SJCRH30 (cell line): ENCODE measurements at regions not wholly inside any gene's neighbourhood (a gene's known extent, or its start where the extent isn't known, plus 50 kb on each side); places are given as distances from the start of the nearest gene placed in this dataset.

ENCODE experiments used
- DNase-seq, 2 experiments: peaks; one replicate each; pipeline ENCODE4 v3.0.0-alpha.2; 2015 to 2020
- H3K27ac ChIP-seq: fragments of 250-450 bp; sonication (Bioruptor Pico); 2 replicates; pipeline ENCODE4 v1.5.1; 2020; ENCODE audit warnings: mild to moderate bottlenecking, moderate library complexity
- H3K27me3 ChIP-seq: fragments of 250-450 bp; sonication (Bioruptor Pico); 2 replicates; pipeline ENCODE4 v1.5.1; 2020; ENCODE audit warnings: mild to moderate bottlenecking, moderate library complexity
- H3K36me3 ChIP-seq: fragments of 250-450 bp; sonication (Bioruptor Pico); 2 replicates; pipeline ENCODE4 v1.5.1; 2020; ENCODE audit warnings: mild to moderate bottlenecking, moderate library complexity
- H3K4me1 ChIP-seq: fragments of 250-450 bp; sonication (Bioruptor Pico); 2 replicates; pipeline ENCODE4 v1.5.1; 2020; ENCODE audit warnings: mild to moderate bottlenecking, moderate library complexity
- H3K4me3 ChIP-seq: fragments of 250-450 bp; sonication (Bioruptor Pico); 2 replicates; pipeline ENCODE4 v1.5.1; 2020; ENCODE audit warnings: mild to moderate bottlenecking, moderate library complexity
- H3K9me3 ChIP-seq: fragments of 250-450 bp; sonication (Bioruptor Pico); replicated peaks from 2 replicates; pipeline ENCODE4 v1.5.1; 2020; ENCODE audit warnings: mild to moderate bottlenecking, moderate library complexity

- H3K9me3 ChIP-seq: no peaks in the 10 kb centered on the region
- H3K4me3 ChIP-seq: no peak overlapping the region
- H3K27ac ChIP-seq: no peak overlapping the region
- H3K4me1 ChIP-seq: no peaks in the 10 kb centered on the region
- H3K27me3 ChIP-seq: no peaks in the 10 kb centered on the region
- no peak for DNase-seq
- no peaks in the 10 kb centered on the region for H3K36me3 ChIP-seq
These were observed 225.4 kb upstream of the TMEM72 start for GRCh38 chr10:44685747-44686146.

- no peak overlapping the region for H3K27ac ChIP-seq
- no peaks in the 10 kb centered on the region for H3K36me3 ChIP-seq
- no peaks in the 10 kb centered on the region for H3K4me1 ChIP-seq
- H3K9me3 ChIP-seq: no peaks in the 10 kb centered on the region
- DNase-seq: no peak
- H3K27me3 ChIP-seq: no peaks in the 10 kb centered on the region
- no peak overlapping the region for H3K4me3 ChIP-seq
These were observed 221.8 kb upstream of the TMEM72 start for GRCh38 chr10:44689368-44689767.

GRCh38 chr10:44696496-44696895 is 214.6 kb upstream of the TMEM72 start:
- Histone ChIP-seq H3K4me3 (no peak overlapping the region), H3K9me3 (no peaks in the 10 kb centered on the region), H3K27ac (no peak overlapping the region), H3K27me3 (no peaks in the 10 kb centered on the region), H3K4me1 (no peaks in the 10 kb centered on the region), H3K36me3 (no peaks in the 10 kb centered on the region)
- no peak for DNase-seq

DNA sequence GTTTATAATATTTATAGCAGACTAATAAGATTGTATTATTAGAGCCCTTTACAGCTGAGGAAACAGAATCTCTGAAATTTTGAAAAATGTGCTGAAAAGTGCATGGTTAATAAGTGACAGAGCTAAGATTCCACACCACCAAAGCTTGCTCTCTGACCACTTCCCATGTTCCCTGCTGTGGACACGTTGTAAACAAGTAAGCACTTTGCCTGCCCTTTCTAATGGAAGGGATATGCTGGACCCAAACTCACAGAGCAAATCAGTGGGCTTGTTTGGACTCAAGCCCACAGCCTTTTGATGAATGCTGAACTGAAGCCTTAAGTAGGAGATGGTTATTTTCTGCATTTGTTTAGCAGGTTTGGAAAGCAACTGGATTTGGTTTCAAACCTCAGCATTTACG is 214.0 kb upstream of the TMEM72 start:
- Histone ChIP-seq H3K4me3 (no peak overlapping the region), H3K27ac (no peak overlapping the region), H3K4me1 (no peaks in the 10 kb centered on the region), H3K27me3 (no peaks in the 10 kb centered on the region), H3K36me3 (no peaks in the 10 kb centered on the region), H3K9me3 (no peaks in the 10 kb centered on the region)
- DNase-seq: no peak

GRCh38 chr10:44702531-44702930 is 208.6 kb upstream of the TMEM72 start:
- H3K4me1 ChIP-seq: no peaks in the 10 kb centered on the region
- no peak overlapping the region for H3K27ac ChIP-seq
- no peaks in the 10 kb centered on the region for H3K9me3 ChIP-seq
- H3K4me3 ChIP-seq: no peak overlapping the region
- DNase-seq: no peak
- H3K27me3 ChIP-seq: no peaks in the 10 kb centered on the region
- no peaks in the 10 kb centered on the region for H3K36me3 ChIP-seq

DNA sequence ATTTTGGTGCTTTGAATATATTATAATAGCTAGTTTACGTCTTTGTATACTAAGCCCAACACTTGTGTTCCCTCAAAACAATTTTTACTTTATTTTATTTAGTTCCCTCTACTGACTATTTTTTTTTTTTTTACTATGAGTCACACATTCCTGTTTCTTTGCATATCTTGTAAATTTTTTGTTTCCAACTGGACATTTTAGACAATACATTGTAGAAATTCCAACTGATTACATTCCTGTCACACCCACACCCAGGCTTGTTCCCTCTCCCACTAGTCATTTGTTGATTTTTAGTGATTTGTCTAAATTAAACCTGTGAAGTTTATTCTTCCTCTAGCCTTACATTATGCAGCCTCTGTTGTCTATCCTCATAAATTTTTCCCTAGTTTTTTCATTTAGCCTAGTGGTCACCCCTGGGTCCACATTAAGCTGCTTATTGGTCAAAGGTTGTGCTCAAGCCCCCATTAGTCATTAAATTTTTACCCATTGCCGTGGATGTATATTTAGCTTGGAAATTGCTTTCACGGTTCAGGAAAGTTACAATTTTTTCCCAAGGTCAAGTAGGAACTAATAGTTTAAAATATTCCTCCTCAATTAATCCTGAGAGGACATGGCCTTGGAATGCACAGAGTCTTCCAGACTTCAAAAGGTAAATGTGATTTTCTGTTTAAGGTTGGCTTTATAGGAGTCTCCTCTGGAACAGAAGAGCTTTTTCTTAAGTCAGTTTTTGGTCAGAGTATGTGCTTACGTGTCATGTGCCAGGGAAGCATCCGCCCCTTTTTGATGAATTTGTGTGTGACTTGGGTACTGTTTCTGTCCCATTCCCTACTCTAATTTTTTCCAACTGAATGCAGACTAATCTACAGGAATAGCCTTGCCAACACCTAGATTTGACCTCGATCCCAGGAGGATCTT is 207.6 kb upstream of the TMEM72 start:
- no peaks in the 10 kb centered on the region for H3K27me3 ChIP-seq
- DNase-seq: no peak
- H3K36me3 ChIP-seq: no peaks in the 10 kb centered on the region
- H3K9me3 ChIP-seq: no peaks in the 10 kb centered on the region
- no peak overlapping the region for H3K27ac ChIP-seq
- no peak overlapping the region for H3K4me3 ChIP-seq
- no peaks in the 10 kb centered on the region for H3K4me1 ChIP-seq

- no peak for DNase-seq
- H3K27ac ChIP-seq: no peak overlapping the region
- H3K4me1 ChIP-seq: no peaks in the 10 kb centered on the region
- no peak overlapping the region for H3K4me3 ChIP-seq
- no peaks in the 10 kb centered on the region for H3K9me3 ChIP-seq
- H3K36me3 ChIP-seq: no peaks in the 10 kb centered on the region
- H3K27me3 ChIP-seq: no peaks in the 10 kb centered on the region
These were observed 206.5 kb upstream of the TMEM72 start for GRCh38 chr10:44704616-44705015.

- Histone ChIP-seq H3K4me3 (no peak overlapping the region), H3K9me3 (no peaks in the 10 kb centered on the region), H3K27me3 (no peaks in the 10 kb centered on the region), H3K36me3 (no peaks in the 10 kb centered on the region), H3K4me1 (no peaks in the 10 kb centered on the region), H3K27ac (no peak overlapping the region)
- no peak for DNase-seq
These were observed 204.4 kb upstream of the TMEM72 start for GRCh38 chr10:44706745-44707144.

DNA sequence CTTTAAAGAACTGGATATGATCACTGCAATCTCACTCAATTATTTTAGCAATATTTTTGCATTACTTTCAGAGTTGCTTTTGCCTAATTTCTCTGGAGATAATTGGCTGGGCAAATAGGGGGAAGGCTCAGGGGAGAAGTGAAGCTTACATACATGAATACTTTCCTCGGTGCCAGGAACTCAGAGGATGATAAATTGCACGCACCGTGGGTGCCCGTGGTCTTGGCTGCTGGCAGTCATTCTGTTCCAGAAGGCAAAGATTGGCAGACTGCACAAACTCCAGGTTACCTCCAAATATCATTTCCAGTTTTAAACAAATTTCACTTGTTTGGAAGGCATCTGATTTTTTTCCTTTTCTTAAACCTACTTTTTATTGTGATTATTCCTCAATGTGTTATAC is 197.8 kb upstream of the TMEM72 start:
- H3K4me3 ChIP-seq: no peak overlapping the region
- H3K27ac ChIP-seq: no peak overlapping the region

GRCh38 chr10:44714451-44714850 is 196.7 kb upstream of the TMEM72 start:
- Histone ChIP-seq H3K27ac (no peak overlapping the region), H3K4me1 (no peaks in the 10 kb centered on the region), H3K4me3 (no peak overlapping the region), H3K36me3 (no peaks in the 10 kb centered on the region), H3K27me3 (no peaks in the 10 kb centered on the region), H3K9me3 (no peaks in the 10 kb centered on the region)
- DNase-seq: no peak

More for the DNA sequence above, 197.8 kb upstream of the TMEM72 start:
- H3K9me3 ChIP-seq: no peaks in the 10 kb centered on the region
- no peaks in the 10 kb centered on the region for H3K4me1 ChIP-seq
- H3K36me3 ChIP-seq: no peaks in the 10 kb centered on the region
- no peaks in the 10 kb centered on the region for H3K27me3 ChIP-seq
- no peak for DNase-seq

DNA sequence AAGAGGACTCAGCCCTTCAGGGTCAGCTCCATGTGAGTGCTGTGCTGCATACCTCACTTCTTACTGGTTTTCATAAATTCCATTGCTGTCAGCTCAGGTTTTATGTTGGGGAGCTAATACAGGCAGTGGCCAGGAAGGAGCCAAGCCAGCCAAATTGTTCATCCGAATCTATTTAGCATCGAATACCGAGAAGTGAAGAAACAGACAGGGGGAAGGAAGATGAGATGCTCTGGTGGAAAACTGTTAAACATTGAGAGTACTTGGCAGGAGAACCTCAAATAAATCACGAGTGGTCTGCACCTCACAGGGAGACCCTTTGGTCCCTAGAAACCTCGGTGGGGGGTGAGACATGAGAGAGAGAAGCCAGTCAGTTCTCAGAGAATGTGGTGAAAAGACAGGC is 196.0 kb upstream of the TMEM72 start:
- no peaks in the 10 kb centered on the region for H3K27me3 ChIP-seq
- H3K27ac ChIP-seq: no peak overlapping the region
- H3K4me1 ChIP-seq: no peaks in the 10 kb centered on the region

GRCh38 chr10:44716470-44717015 is 194.6 kb upstream of the TMEM72 start:
- Histone ChIP-seq H3K36me3 (no peaks in the 10 kb centered on the region), H3K4me3 (no peak overlapping the region), H3K4me1 (no peaks in the 10 kb centered on the region), H3K9me3 (no peaks in the 10 kb centered on the region), H3K27me3 (no peaks in the 10 kb centered on the region), H3K27ac (no peak overlapping the region)
- no peak for DNase-seq

More for the DNA sequence above, 196.0 kb upstream of the TMEM72 start:
- H3K4me3 ChIP-seq: no peak overlapping the region
- DNase-seq: no peak
- H3K36me3 ChIP-seq: no peaks in the 10 kb centered on the region
- no peaks in the 10 kb centered on the region for H3K9me3 ChIP-seq

DNA sequence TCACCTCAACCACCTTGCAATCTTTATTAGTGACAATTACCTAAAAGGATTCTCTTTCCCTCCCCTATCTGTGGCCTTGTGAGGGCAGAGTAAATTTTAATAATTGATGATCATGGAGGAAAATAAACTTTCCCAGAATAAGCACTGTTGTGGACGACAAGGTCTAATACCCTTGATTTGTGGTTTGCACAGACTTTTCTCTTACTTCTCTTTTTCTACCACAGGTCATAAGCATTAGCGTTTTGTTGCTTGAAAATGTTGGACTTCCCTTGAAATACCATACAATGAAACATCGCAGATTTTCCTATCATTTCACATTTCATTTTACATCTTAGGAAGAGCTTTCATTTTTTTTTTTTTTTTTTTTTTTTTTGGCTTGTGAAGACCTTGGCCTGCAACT is 188.1 kb upstream of the TMEM72 start:
- no peaks in the 10 kb centered on the region for H3K27me3 ChIP-seq
- no peak overlapping the region for H3K4me3 ChIP-seq
- H3K27ac ChIP-seq: no peak overlapping the region
- no peaks in the 10 kb centered on the region for H3K9me3 ChIP-seq
- no peaks in the 10 kb centered on the region for H3K36me3 ChIP-seq
- no peak for DNase-seq
- H3K4me1 ChIP-seq: no peaks in the 10 kb centered on the region

DNA sequence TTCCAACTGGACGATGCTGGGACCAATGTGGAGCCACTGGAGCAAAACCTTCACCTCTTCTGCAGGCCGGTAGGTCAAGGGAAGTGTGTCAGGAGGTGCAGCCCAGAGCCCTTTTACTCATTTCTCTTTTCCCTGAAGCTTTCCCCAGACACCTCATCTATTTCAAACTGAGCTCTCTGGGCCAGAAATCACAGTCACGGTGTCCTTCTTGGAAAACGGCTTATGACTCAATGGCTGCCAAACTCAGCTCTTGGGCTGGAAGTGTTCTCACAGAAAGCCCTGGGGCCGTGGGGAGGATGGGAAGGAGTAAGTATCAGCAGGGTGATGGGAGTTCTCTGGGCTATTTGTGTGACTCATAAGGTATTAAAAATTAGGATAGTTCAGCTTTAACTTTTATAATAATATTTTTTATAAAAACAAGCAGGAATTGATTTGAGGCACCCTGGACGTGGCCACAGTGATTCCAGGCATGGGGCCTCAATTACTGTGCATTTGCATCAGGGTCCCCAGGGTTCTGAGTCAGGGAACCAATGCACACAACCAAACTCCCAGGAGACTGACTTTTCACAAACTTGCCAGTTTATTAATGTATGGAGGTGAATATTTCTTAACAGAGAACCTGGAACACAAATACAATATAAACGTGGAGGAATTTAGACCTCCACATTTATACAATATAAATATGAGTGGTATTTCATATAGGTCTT is 187.4 kb upstream of the TMEM72 start:
- no peak for DNase-seq
- H3K27ac ChIP-seq: no peak overlapping the region

DNA sequence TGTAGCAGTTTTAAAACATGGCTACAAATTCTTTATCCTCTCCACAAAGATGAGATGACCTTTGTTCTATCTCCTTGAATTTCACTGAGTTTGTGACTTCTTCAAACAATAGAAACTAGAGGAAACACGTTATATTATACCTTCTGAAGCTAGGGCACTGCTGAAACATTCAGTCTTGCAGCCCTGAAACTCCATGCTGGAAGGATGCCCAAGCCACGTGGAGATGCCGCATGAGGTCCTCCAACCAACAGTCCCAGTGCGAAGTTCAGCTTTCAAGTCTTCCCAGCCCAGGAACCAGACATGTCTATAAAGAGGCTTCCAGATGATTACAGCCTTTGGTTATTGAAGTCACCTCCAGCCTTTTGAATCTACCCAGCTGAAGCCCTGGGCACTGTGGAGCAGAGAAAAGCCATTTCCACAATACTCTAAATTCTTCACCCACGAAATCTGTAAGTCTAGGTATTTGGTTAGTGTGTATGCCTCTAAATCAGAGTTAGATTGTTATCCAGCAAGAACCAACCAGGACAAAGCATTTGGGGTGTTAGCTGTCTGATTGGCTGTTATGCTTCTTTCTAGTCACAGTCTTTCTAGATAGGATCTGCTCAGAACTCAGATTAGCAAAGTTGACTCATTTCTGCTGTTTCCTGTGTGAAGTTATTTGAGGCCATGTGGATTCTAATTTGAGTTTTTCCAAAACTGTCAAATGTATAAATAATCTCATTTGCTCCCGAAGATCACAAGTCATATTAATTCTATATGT is 186.5 kb upstream of the TMEM72 start:
- H3K4me1 ChIP-seq: no peaks in the 10 kb centered on the region

More for the DNA sequence above, 187.4 kb upstream of the TMEM72 start:
- Histone ChIP-seq H3K9me3 (no peaks in the 10 kb centered on the region), H3K27me3 (no peaks in the 10 kb centered on the region), H3K36me3 (no peaks in the 10 kb centered on the region), H3K4me3 (no peak overlapping the region), H3K4me1 (no peaks in the 10 kb centered on the region)

More for the DNA sequence above, 186.5 kb upstream of the TMEM72 start:
- H3K9me3 ChIP-seq: no peaks in the 10 kb centered on the region
- no peaks in the 10 kb centered on the region for H3K36me3 ChIP-seq
- H3K4me3 ChIP-seq: no peak overlapping the region
- H3K27me3 ChIP-seq: no peaks in the 10 kb centered on the region
- no peak for DNase-seq
- H3K27ac ChIP-seq: no peak overlapping the region
